Posterior vena cava (tissue), 2 donors: ENCODE measurements at regions not wholly inside any gene's neighbourhood (a gene's known extent, or its start where the extent isn't known, plus 50 kb on each side); places are given as distances from the start of the nearest gene placed in this dataset.

Experiments
- DNase-seq: peaks from one replicate; pipeline ENCODE4 v3.0.0-alpha.2; 2020; ENCODE audit warnings: low spot score
- intact Hi-C, 2 donors: fragments of 100-400 bp; cut with DNase I; formaldehyde crosslinking; loops; one replicate each; pipeline versions ENCODE4 v1.14.1 to v1.14.2; 2022 to 2023
- donor health status: DM: yes; HTN: yes; CAD: no.
- donor health status: DM: yes; HTN: yes; CAD: no.

GRCh38 chr13:47647001-47647400 lies 354.1 kb downstream of the SUCLA2 start:
- intact Hi-C loops = no loop called here
- no peak for DNase-seq

GRCh38 chr13:47646298-47646697 lies 354.8 kb downstream of the SUCLA2 start:
- intact Hi-C loops = no loop called here
- DNase-seq = no peak

GRCh38 chr13:47639738-47640447 lies 361.2 kb downstream of the SUCLA2 start:
- intact Hi-C loops = no loop called here
- DNase-seq = no peak

- intact Hi-C loops = no loop called here
- DNase-seq = no peak
Measured at GRCh38 chr13:47638627-47639026, 362.4 kb downstream of the SUCLA2 start.

GRCh38 chr13:47632311-47632710 lies 368.8 kb downstream of the SUCLA2 start:
- DNase-seq = no peak
- intact Hi-C loops = no loop called here

GRCh38 chr13:47628666-47629065 lies 372.4 kb downstream of the SUCLA2 start:
- intact Hi-C loops = no loop called here
- no peak for DNase-seq

GRCh38 chr13:47623862-47624261 lies 377.2 kb downstream of the SUCLA2 start:
- no peak for DNase-seq
- intact Hi-C loops = no loop called here

- DNase-seq = no peak
- intact Hi-C loops = no loop called here
Measured at GRCh38 chr13:47621931-47622330, 379.1 kb downstream of the SUCLA2 start.

GRCh38 chr13:47611664-47612288 lies 389.3 kb downstream of the SUCLA2 start:
- intact Hi-C loops = no loop called here
- DNase-seq = no peak

GRCh38 chr13:47610687-47611086 lies 390.4 kb downstream of the SUCLA2 start:
- DNase-seq = no peak
- intact Hi-C loops = no loop called here

GRCh38 chr13:47603365-47603764 lies 397.7 kb downstream of the SUCLA2 start:
- intact Hi-C loops = no loop called here
- no peak for DNase-seq

GRCh38 chr13:47598340-47598911 lies 402.6 kb downstream of the SUCLA2 start:
- intact Hi-C loops = no loop called here
- no peak for DNase-seq

- intact Hi-C loops = no loop called here
- DNase-seq = no peak
Measured at GRCh38 chr13:47594833-47595232, 406.2 kb downstream of the SUCLA2 start.

- DNase-seq = no peak
- intact Hi-C loops = no loop called here
Measured at GRCh38 chr13:47592256-47592655, 408.8 kb downstream of the SUCLA2 start.

GRCh38 chr13:47588676-47589075 lies 412.4 kb downstream of the SUCLA2 start:
- DNase-seq = no peak
- intact Hi-C loops = no loop called here

- intact Hi-C loops = no loop called here
- no peak for DNase-seq
Measured at GRCh38 chr13:47572375-47572774, 428.7 kb downstream of the SUCLA2 start.

GRCh38 chr13:47564041-47564440 lies 437.0 kb downstream of the SUCLA2 start:
- no peak for DNase-seq
- intact Hi-C loops = no loop called here

GRCh38 chr13:47556703-47557102 lies 444.4 kb downstream of the SUCLA2 start:
- DNase-seq = no peak
- intact Hi-C loops = no loop called here

GRCh38 chr13:47555235-47555634 lies 445.8 kb downstream of the SUCLA2 start:
- no peak for DNase-seq
- intact Hi-C loops = no loop called here

- intact Hi-C loops = no loop called here
- DNase-seq = no peak
Measured at GRCh38 chr13:47553329-47553977, 447.6 kb downstream of the SUCLA2 start.
